Fibroblast of skin of abdomen (primary cell): ENCODE measurements at regions not wholly inside any gene's neighbourhood (a gene's known extent, or its start where the extent isn't known, plus 50 kb on each side); places are given as distances from the start of the nearest gene placed in this dataset.
"Not testable (repeated sequence)": the region's sequence is repeated elsewhere in the genome, so short reads cannot be mapped to it uniquely, and the experiment has no call there.

ENCODE experiments used
- DNase-seq: peaks from one replicate; pipeline ENCODE4 v3.0.0-alpha.2; 2013

GRCh38 chr9:26789959-26790358 lies 102.6 kb downstream of the CAAP1 start:
- DNase-seq: no peak

DNA sequence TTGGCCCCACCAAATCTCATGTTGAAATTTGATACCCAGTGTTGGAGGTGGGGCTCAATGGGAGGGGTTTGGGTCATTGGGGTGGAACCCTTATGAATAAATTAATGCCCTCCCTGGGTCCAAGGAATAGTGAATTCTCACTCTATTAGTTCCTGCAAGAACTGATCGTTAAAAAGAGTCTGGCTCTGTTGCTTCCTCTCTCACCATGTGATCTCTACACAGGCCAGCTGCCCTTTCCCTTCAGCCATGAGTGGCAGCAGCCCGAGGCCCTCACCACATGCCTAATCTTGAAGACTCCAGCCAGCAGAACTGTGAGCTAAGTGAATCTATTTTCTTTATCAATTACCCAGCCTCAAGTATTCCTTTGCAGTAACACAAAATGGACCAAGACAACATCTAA lies 106.0 kb downstream of the CAAP1 start:
- DNase-seq: no peak

DNA sequence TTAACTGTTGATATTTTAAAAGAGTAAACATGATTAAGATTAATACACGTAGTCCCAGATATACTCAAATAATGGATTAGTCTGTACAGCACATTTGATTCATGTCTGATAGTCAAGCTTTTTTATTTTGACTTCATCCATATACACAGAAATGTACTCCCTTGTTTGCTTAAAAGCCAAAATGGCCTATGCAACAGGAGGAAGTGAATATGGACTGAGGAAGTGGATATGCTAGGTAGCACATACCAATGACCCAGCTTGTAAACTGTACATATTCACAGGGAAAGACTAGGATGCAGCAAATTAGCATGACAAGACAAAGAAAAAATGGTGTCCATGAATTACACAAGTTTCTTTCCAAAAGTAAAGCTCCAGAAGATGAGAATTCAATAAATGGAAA lies 109.7 kb downstream of the CAAP1 start:
- DNase-seq: no peak

- DNase-seq: no peak
These were observed 110.7 kb downstream of the CAAP1 start for GRCh38 chr9:26781906-26782305.

DNA sequence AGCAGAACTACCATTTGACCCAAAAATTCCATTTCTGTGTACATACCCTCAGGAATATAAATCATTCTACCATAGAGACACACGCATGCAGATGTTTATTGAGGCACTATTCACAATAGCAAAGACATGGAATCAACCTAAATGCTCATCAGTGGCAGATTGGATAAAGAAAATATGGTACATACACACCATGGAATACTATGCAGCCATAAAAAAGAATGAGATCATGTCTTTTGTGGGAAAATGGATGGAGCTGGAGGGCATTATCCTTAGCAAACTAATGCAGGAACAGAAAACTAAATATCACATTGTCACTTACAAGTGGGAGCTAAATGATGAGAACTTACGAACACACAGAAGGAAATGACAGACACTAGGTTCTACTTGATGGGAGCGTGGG lies 112.3 kb downstream of the CAAP1 start:
- DNase-seq: not testable (repeated sequence)

DNA sequence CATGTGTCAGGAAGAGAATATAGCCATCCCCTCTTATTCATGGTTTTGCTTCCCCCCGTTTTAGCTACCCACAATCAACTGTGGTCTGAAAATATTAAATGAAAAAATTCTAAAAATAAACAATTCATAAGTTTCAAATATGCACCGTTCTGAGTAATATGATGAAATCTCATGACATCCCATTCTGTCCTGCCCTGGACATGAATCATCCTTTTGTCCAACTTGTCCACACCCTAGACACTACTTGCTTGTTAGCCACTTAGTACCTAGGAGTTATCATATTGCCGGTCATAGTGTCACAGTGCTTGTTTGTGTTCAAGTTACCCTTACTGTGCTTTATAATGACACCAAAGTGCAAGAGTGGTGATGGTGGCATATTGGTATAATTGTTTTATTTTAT lies 113.5 kb downstream of the CAAP1 start:
- no peak for DNase-seq

DNA sequence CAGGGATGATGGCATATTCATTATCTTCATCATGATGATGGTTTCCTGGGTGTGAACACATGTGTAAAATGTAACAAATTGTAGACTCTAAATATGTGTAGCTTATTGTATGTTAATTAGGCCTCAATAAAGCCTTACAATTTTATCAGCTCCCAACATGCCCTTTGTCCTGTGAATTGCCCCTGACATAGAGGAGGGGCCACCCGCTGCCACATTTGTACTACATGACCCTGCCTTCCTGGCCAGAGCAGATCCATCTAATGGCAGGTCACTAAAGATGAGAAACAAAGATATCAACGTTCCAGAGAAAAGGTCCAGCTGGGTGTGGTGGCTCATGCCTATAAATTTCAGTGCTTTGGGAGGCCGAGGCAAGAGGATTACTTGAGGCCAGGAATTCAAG lies 117.2 kb downstream of the CAAP1 start:
- DNase-seq: no peak

DNA sequence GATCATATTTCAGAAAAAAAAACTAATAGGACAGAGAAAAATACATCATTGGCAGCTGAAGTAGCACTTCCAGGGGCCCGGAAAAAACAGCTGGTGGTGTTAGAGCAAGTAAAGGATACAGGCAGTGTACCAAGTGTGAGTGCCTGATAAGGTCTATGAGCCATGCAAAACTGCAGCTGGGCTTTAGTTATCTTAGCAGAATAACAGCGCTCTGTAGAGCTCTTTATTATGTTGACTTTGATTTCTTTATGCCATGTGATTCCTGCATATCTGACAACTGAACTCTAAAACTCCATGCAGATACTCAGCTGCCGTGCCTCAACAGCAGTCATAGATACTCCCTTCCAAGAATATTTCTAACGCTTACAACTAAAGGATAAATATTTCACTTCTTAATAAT lies 119.5 kb downstream of the CAAP1 start:
- DNase-seq: no peak

GRCh38 chr9:26770821-26771220 lies 121.8 kb downstream of the CAAP1 start:
- no peak for DNase-seq

DNA sequence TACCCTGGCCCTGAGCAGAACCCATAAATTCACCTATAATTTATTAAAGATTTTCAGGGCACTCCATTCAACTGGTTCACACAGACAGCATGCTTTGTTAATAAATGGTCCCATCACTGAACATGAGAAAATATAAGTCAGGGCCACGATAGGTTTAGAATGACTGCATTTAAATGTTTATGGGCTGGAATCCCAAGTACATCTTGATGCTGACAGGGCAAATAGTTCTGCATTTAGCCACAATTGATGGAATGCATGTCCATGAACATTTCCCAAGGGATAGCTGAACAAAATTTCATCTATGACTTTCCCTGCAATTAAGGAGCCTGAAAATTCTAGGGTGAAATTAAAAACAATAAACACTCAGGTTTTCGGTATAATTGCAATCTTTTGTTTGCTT lies 124.5 kb downstream of the CAAP1 start:
- peak; percentile 11 for DNase-seq

GRCh38 chr9:26760675-26761074 lies 131.9 kb downstream of the CAAP1 start:
- no peak for DNase-seq

DNA sequence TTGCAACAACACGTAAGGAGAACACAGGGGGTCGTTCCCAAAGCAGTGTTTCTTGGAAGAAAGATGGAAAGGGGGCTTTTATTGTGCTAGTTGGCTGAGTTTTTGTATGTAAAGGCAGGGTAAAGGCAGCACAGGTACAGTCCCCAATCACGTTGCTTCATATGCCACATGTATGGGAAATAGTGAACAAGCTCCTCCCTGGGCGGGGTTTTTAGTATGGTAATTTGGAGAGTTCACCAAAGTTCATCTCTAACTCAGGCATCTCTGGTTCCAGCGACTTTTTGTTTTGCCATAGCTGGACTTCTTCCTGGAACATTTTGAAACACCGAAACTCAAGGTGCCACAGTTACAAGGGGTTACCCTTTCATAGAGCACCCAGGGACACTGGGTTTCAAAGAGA lies 133.9 kb downstream of the CAAP1 start:
- no peak for DNase-seq

DNA sequence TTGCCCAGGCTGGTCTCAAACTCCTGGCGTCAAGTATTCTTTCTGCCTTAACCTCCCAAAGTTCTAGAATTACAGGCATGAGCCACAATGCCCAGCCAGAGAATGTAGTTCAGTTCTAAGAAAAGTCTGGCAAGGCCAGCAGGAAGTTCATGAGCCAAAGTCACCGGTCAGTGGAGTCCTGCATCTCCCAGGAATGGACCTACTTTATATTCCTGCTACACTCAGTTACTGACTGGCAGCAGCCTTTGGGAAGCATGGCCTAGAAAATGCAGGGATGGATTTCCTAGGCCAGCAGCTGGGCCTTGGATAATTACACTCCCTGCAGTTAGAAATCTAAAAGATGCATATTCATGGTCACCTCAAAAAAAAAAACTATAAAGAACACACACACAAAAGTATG lies 135.7 kb downstream of the CAAP1 start:
- no peak for DNase-seq

GRCh38 chr9:26755476-26755875 lies 137.1 kb downstream of the CAAP1 start:
- no peak for DNase-seq

DNA sequence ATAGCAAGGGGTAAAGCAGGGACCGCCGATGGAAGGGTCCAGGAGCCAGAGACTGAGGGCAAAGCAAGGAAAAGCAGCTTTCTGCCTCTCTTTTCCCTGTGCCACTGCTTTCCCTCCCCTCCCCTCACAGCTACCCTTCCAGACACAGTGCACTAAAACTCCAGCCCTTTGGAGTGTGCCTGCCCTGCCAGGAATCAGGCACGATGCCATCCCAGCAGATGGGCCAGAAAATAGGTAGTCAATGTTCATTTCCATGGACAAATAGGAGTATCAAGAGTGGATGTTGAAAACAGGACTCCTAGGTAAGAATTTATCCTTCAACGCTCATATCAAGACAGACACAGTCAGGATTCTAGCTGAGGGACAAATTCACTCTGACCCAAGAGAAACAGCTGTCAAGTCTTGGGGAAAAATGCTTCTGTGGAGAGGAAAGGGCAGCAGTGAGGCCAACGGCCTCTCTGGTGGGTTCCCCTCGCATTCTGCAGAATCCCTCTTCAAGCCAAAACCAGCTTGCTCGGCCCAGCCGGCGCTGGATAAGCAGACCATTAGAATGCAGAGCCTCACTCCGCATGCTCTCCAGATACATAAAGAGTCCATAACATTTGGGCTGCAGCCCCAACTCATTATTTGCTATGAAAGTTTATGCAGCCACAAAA lies 138.0 kb downstream of the CAAP1 start:
- no peak for DNase-seq

DNA sequence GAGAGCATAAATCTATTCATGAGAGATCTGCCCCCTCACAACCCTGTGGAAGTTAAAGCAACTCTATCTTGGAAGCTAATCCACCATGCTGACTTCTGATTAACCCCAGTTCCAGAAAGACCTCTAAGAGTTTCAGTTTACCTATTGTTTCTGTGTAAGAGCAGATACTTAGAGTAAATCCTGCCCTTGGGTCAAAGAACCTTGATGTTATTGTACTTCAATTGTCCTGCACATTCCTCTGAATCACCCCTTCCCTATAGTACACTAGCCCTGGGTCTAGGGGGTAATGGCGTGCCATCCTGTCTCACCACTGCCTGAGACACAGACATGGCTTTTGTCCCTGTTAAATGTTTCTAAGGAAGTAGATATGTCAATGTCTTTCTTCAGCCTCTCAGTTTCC lies 138.6 kb downstream of the CAAP1 start:
- DNase-seq: no peak

- DNase-seq: no peak
These were observed 142.4 kb downstream of the CAAP1 start for GRCh38 chr9:26750162-26750561.

DNA sequence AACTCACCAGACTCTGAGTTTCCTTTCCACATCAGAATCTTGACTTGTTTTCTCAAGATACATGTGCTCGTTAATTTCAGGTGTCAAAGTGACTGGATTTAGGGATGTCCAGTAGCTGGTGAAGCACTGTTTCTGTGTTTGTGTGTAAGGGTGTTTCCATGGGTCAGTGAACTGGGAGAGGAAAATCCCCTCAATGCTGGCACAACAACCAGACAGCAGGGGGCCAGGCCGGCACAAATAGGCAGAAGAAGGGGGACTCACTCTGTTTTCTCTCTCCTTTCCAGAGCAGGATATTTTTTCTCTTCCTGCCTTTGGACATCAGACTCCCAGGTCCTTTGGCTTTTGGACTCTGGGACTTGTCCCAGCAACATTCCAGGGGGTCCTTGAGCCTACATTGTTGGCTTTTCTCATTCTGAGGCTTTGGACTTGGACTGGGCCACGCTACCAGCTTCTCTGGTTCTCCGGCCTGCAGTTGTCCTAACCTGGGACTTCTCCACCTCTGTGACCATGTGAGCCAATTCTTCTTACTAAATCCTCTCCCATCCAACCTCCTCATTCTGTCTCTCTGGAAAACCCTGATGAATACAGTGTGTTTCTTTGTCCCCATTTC lies 144.0 kb downstream of the CAAP1 start:
- DNase-seq: no peak

GRCh38 chr9:26747611-26748010 lies 145.0 kb downstream of the CAAP1 start:
- no peak for DNase-seq

DNA sequence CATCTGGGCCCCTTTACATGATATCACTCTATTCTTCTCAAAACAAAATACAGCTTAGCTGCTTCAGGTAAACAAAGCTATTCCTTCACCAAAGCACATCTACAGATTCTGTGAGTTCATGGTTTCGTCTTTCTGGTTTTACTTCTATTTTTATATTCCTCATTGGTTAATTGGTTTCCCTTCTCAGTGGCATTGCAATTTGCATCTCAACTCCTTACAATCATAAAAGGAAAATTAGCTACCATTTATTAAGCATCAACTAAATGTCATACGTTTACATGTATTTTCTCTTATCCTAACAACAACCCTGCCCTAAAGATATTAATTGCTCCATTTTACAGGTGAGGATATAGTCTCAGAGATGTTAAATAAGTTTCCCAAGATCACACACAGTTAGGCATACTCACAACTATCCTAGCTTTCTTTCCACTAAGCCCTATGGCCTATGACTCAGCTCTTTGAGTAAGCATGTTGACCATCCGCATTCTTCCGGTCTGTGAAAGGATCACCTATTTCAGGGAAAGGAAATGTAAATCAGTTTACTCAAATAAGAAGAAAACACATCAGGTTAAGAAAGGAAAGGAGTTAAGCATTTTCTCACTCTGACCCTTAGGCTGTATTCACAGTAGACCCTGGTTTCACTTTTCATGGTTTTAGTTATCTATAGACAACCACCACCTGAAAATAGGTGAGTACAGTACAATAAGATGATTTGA lies 146.1 kb downstream of the CAAP1 start:
- DNase-seq: peak; percentile 3

GRCh38 chr9:26745111-26745510 lies 147.5 kb downstream of the CAAP1 start:
- DNase-seq: no peak

DNA sequence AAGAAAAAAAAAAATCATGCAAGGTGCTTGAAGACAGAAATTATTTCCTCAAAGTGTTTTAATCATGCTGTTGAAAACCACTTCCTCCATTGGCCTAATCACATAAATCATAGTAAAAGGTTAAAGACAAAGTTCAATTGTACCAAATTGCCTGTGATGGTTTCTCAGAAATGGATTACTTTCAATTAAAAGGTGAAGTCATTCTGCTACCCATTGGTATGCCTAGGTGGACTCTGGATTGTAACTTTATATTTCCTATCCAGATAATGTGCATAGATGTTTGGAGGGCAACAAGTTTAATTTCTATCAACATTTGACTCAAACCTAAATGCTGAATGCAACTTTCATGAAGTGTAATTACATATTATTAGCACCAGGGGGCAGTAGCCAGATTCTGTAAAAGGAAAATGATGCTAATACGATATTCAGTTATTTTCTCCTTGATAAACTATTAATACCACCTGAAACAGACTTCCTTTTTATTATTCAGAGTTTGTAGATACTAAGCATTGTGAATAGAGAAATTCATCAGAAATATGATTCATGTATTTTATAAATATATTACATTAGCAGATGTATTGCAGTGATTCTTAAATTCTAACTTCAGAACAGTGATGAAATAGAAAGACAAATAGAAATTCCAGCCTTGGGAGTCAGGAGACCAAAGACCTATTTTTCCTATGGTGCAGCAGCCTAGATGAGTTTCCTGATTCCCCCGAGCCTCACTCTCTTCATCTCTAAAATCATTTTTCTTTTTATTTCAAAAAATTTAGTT lies 148.2 kb downstream of the CAAP1 start:
- peak; percentile 16 for DNase-seq

DNA sequence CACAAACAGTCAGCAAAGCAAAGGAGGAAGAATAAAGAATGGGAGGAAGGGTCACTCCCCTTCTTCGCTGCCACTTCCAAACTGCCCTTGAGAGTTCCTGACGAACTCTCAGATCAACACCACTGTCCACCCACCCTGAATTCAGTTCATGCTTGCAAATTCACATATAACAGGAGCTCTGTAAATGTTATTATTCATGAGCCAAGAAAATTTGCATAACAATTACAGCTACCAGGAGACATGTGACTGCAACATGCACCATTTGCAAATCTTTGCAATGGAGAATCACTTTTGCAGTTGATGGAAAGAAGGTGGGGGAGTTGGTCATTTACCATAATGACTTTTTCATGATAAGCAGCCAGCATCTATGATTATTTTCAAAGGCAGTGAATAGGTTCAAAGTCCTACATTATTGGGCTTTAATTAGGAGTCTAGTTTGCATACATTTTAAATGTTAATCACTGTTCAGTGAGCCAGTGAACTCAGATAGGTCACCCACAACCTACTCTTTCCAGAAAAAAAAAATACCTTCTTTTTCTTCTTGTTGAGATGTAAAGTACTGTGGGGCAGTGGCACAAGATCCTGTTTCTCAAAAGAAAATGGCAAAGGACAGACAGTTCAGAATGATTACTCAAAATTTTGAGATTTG lies 149.7 kb downstream of the CAAP1 start:
- DNase-seq: no peak
